Ascending aorta (tissue), 2 donors: ENCODE measurements at regions not wholly inside any gene's neighbourhood (a gene's known extent, or its start where the extent isn't known, plus 50 kb on each side); places are given as distances from the start of the nearest gene placed in this dataset.

Experiments used
- DNase-seq, 2 donors: peaks; one replicate each; pipeline ENCODE4 v3.0.0-alpha.2; 2019; ENCODE audit warnings: low spot score in 2 of 2
- H3K27ac ChIP-seq, 2 donors: fragments of 200-600 bp; sonication (generic); one replicate each; pipeline ENCODE4 v1.5.1; 2016 to 2017; ENCODE audit warnings: mild to moderate bottlenecking in 1 of 2
- H3K27me3 ChIP-seq: fragments of 200-600 bp; sonication (generic); one replicate; pipeline ENCODE4 v1.5.1; 2017
- H3K36me3 ChIP-seq, 2 donors: fragments of 200-600 bp; sonication (generic); one replicate each; pipeline ENCODE4 v1.5.1; 2016
- H3K4me1 ChIP-seq, 2 donors: fragments of 200-600 bp; sonication (generic); one replicate each; pipeline ENCODE4 v1.5.1; 2016 to 2017; ENCODE audit warnings: mild to moderate bottlenecking in 1 of 2
- H3K4me3 ChIP-seq, 2 donors: fragments of 200-600 bp; sonication (generic); one replicate each; pipeline ENCODE4 v1.5.1; 2016 to 2017; ENCODE audit warnings: mild to moderate bottlenecking in 1 of 2
- H3K9me3 ChIP-seq, 2 donors: fragments of 200-600 bp; sonication (generic); one replicate each; pipeline ENCODE4 v1.5.1; 2016
- CTCF ChIP-seq, 3 experiments: fragments of 200-600 bp in 2 of 3; fragments of 450-650 bp in 1 of 3; sonication (generic) in 2 of 3; IDR thresholded peaks; one replicate each; pipeline ENCODE4 v1.5.1; 2016 to 2019; ENCODE audit warnings: antibody characterized with exemption in 3 of 3, mild to moderate bottlenecking in 1 of 3, moderate library complexity in 1 of 3
- intact Hi-C: fragments of 100-400 bp; cut with DNase I; formaldehyde crosslinking; loops from one replicate; pipeline ENCODE4 v1.15.1; 2023

- no peaks in the 10 kb centered on the region for H3K36me3 ChIP-seq
- no peak for DNase-seq
- no peaks in the 10 kb centered on the region for H3K27me3 ChIP-seq
- H3K4me1 ChIP-seq: no peaks in the 10 kb centered on the region
- H3K27ac ChIP-seq: no peak overlapping the region
- intact Hi-C loops: no loop called here
- no peak overlapping the region for H3K4me3 ChIP-seq
- TF ChIP-seq CTCF (IDR thresholded peaks at IDR 0.05): no peak
- no peaks in the 10 kb centered on the region for H3K9me3 ChIP-seq
Measured at GRCh38 chr21:31479222-31479621, 135.2 kb upstream of the TIAM1 start.

GRCh38 chr21:31476263-31477022 is 132.4 kb upstream of the TIAM1 start:
- DNase-seq: no peak
- H3K4me1 ChIP-seq: no peaks in the 10 kb centered on the region
- no peaks in the 10 kb centered on the region for H3K36me3 ChIP-seq
- no peak overlapping the region for H3K27ac ChIP-seq
- H3K9me3 ChIP-seq: no peaks in the 10 kb centered on the region
- no peaks in the 10 kb centered on the region for H3K27me3 ChIP-seq
- intact Hi-C loops: no loop called here
- TF ChIP-seq CTCF (IDR thresholded peaks at IDR 0.05): no peak
- no peak overlapping the region for H3K4me3 ChIP-seq

GRCh38 chr21:31475223-31475622 is 131.2 kb upstream of the TIAM1 start:
- DNase-seq: no peak
- Histone ChIP-seq H3K4me3 (no peak overlapping the region), H3K36me3 (no peaks in the 10 kb centered on the region), H3K4me1 (no peaks in the 10 kb centered on the region), H3K27ac (no peak overlapping the region), H3K27me3 (no peaks in the 10 kb centered on the region), H3K9me3 (no peaks in the 10 kb centered on the region)
- no peak for TF ChIP-seq CTCF (IDR thresholded peaks at IDR 0.05)
- intact Hi-C loops: no loop called here

GRCh38 chr21:31473685-31474345 is 129.8 kb upstream of the TIAM1 start:
- no peaks in the 10 kb centered on the region for H3K4me1 ChIP-seq
- TF ChIP-seq CTCF (IDR thresholded peaks at IDR 0.05): no peak
- no peak for DNase-seq
- H3K36me3 ChIP-seq: no peaks in the 10 kb centered on the region
- intact Hi-C loops: no loop called here
- no peaks in the 10 kb centered on the region for H3K9me3 ChIP-seq
- H3K4me3 ChIP-seq: no peak overlapping the region
- H3K27ac ChIP-seq: no peak overlapping the region
- no peaks in the 10 kb centered on the region for H3K27me3 ChIP-seq

- intact Hi-C loops: no loop called here
- TF ChIP-seq CTCF (IDR thresholded peaks at IDR 0.05): no peak
- no peak for DNase-seq
Measured at GRCh38 chr21:31471865-31472264, 127.8 kb upstream of the TIAM1 start.

More at GRCh38 chr21:31471865-31472264, 127.8 kb upstream of the TIAM1 start:
- Histone ChIP-seq H3K9me3 (no peaks in the 10 kb centered on the region), H3K27me3 (no peaks in the 10 kb centered on the region), H3K4me3 (no peak overlapping the region), H3K27ac (no peak overlapping the region), H3K4me1 (no peaks in the 10 kb centered on the region), H3K36me3 (no peaks in the 10 kb centered on the region)
